NCI-H2107 treated with DMSO at 0.1 percent for 48 hours (cell line): ENCODE measurements at regions not wholly inside any gene's neighbourhood (a gene's known extent, or its start where the extent isn't known, plus 50 kb on each side); places are given as distances from the start of the nearest gene placed in this dataset.
"Not testable (repeated sequence)": the region's sequence is repeated elsewhere in the genome, so short reads cannot be mapped to it uniquely, and the experiment has no call there.

Source experiments
- DNase-seq: peaks from one replicate; lab custom pipeline; 2025; ENCODE audit not compliant: unreplicated experiment; lab: John Stamatoyannopoulos, UW

DNA sequence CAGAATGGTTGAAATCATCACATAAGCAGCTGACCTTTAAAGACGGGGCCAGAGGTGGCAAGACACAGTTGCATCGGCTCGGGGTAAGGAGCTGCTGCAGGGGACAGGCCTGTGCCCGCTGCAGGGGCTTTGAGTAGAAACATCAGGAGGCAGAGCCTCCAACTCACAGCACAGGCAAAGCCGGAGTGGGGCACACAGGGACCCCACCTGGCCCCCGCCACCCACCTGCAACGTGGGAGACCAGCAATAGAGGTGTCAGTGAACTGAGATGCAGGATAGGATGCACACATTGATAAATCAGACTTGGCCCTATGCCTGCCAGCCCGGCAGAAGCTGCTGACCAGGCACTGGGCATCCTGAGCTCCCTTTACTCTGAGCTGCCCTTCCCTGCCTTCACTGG, 257.2 kb downstream of the NPHP4 start:
- no peak for DNase-seq

GRCh38 chr1:5734414-5734813, 257.8 kb downstream of the NPHP4 start:
- DNase-seq = no peak

DNA sequence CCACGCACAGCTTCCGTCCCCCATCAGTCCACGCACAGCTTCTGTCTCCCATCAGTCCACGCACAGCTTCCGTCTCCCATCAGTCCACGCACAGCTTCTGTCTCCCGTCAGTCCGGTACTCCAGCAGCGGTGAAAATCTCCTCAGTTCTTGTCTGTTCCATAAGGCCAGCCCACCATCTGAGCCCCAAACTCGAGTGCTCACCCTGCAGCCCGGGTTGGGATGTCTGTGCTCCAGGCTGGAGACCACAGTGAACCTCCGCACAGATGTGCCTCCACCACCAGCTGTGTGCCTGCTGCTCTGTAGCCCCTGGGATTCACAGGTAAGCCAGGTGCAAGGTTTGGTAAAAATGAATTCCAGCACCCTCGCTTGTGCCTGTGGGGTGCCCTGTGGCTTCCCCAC, 258.6 kb downstream of the NPHP4 start:
- no peak for DNase-seq

GRCh38 chr1:5731110-5731423, 261.2 kb downstream of the NPHP4 start:
- no peak for DNase-seq

- DNase-seq = no peak
Measured at GRCh38 chr1:5730272-5731109, 261.7 kb downstream of the NPHP4 start.

DNA sequence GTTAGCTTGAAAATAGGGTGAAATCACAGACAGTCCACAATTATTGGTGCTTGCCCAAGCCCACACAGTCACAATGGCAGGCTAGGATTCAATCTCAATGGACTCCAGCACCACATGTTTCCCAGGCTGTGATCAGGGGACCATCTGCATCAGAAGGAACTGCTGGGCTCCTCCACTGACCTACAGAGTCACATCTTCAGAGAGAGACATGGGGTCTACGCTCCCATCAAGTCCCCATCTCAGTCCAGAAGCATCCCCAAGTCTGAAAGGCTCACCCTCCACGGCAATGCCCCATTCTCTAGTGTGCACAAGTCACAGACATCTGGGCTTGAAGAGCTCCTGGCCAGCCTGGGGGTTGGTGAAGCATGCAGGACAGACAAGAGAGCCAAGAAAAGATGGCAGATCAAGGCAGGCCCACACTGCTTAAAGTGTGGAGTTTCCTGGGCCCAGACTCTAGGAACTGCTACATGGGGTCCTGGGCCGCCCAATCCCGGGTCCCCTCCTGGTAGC, 262.5 kb downstream of the NPHP4 start:
- DNase-seq = no peak

GRCh38 chr1:5728663-5729355, 263.4 kb downstream of the NPHP4 start:
- no peak for DNase-seq

GRCh38 chr1:5727871-5728643, 264.2 kb downstream of the NPHP4 start:
- no peak for DNase-seq

- DNase-seq = no peak
Measured at GRCh38 chr1:5727191-5727590, 265.0 kb downstream of the NPHP4 start.

DNA sequence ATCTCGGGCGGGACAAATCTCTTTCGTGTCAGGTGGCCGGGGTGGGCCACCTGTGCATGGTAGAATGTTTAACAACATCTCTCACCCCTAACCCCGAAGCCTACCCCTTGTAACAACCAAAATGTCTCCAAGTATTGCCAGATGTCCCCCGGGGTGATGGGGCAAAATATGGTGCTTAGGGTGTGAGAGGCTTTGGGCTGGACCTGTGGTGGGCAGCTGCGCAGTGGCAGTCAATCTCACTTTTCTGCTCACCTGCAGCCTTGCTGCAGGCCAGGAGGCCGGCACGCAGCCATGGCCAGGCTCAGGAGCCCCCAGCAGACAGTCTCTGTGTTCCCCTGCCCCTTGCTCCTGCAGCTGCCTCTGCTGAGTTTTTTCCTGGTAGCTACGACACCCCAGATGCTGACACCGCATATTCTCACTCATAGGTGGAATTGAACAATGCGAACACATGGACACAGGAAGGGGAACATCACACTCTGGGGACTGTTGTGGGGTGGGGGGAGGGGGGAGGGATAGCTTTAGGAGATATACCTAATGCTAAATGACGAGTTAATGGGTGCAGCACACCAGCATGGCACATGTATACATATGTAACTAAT, 265.5 kb downstream of the NPHP4 start:
- DNase-seq = not testable (repeated sequence)

DNA sequence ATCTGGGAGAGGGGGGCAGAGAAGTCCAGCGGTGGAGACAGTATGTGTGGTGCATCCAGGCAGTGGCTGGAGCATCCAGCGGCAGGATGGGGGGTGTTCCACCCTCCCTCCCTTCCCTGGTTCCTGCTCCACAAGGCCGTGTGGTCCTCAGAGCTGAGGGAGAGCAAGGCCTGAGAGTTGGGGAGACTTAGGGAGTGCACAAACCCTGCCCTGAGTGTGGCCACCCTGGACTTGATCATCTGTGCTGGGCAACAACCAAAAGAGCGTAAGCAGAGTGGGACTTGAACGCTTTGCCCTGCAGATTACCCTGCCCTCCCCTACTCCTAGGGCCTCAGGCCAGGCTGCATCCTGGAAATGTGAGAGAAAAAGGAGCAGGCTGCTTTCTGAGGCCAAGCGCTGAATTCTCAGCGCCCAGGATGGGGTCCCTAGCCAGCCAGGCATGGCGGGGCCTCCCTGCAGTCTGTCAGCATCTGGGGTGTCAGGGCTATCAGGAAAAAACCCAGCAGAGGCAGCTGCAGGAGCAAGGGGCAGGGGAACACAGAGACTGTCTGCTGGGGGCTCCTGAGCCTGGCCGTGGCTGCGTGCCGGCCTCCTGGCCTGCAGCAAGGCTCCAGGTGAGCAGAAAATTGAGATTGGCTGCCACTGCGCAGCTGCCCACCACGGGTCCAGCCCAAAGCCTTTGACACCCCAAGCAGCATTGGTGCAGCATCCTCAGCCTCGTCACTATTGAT, 266.2 kb downstream of the NPHP4 start:
- DNase-seq = no peak

DNA sequence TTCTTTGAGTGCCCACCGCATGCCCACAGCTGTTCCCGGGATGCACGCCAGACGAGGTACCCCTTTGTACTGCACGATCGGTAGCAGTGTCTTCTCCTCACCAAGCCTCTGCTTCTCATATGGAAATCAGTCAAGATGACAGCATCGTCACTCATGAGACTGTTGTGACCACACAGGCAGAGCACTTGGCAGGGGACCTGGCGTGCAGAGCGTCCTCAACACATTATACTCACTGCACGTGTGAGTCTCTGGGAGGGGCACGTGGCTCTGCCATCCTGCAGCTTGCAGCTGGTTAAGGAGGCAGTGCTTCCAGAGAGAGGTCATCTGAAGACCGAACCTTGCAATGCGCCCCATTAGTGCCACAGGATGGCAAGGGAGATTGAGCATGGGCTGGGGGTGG, 266.8 kb downstream of the NPHP4 start:
- DNase-seq = no peak

- no peak for DNase-seq
Measured at GRCh38 chr1:5724847-5725246, 267.4 kb downstream of the NPHP4 start.

DNA sequence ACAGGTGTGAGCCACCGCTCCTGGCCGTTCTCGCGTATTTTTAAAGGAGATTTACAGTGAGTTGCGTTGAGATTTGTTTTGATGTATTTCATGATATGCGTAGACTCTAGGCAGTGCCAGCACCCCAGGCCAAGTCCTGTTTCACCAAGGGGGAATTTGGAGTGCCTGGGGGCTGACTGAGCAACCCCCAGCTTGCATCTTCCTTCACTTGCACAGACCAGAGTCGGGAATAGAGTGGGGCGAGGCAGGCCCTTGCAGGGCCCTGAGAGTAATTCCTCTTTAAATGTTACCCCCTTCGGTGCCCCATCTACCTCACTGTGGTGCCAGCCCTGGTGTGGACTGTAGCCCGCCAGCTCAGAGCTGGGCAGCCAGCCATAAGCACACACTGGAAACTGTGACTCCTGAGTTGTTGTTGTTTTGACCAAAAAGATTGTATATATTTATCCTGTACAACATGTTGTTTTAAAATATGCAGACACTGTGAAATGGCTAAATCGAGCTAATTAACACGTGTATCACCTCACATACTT, 269.5 kb downstream of the NPHP4 start:
- DNase-seq = no peak

- no peak for DNase-seq
Measured at GRCh38 chr1:5721634-5722215, 270.5 kb downstream of the NPHP4 start.

GRCh38 chr1:5720936-5721335, 271.3 kb downstream of the NPHP4 start:
- no peak for DNase-seq

DNA sequence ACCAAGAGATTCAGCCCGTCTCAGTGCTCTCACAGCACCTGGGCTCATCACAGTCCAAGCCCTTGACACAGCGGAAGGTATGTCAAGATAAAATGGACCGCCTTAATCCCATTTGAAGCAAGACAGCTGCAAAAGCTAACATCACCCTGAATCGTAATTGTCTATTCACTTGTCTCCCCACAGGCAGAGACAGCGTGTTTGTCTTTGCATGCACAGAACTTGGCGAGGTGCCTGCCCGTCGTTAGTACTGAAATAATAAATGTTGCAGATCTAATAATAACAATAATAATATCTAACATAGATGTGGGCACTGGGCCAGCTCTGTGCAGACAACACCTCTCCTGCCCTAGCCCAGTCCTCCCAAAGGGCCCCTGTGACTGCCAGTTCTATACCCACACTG, 271.7 kb downstream of the NPHP4 start:
- no peak for DNase-seq

GRCh38 chr1:5720045-5720444, 272.2 kb downstream of the NPHP4 start:
- DNase-seq = no peak

- DNase-seq = no peak
Measured at GRCh38 chr1:5718831-5719632, 273.2 kb downstream of the NPHP4 start.
